ENCODE measurements at regions not wholly inside any gene's neighbourhood (a gene's known extent, or its start where the extent isn't known, plus 50 kb on each side); places are given as distances from the start of the nearest gene placed in this dataset.
A peak's percentile ranks its signal among the peaks of the same experiment; 100 is the strongest.

DNA sequence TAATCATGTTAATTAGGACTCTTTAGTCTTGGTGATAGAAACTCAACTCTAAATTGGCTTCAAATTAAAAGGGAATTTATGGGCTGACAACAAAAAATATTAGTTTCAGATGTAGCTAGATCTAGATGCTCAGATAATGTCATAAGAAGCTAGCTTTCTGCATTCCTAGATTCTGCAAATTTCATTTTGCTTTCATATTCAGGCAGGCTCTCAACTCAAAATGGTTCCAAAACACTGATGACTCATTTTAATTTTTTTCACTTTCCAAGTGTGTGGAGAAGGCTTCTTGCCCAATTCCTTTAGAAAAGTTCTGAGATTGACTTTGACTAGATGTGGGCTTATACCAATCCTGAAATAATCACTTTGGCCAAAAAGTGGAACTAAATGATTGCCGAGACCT lies 236.7 kb upstream of the GOT2 start:
- no peak overlapping the region for H3K4me3 ChIP-seq
- H4K20me1 ChIP-seq (ENCODE audit: control insufficient read depth, insufficient read depth) = no peaks in the 10 kb centered on the region
- no peaks in the 10 kb centered on the region for H3K79me2 ChIP-seq (ENCODE audit: control insufficient read depth, insufficient read depth, low read length)
- RAD21 ChIA-PET (ENCODE audit: unreplicated experiment) = no interaction called here
- no peak overlapping the region for H3K4me2 ChIP-seq (ENCODE audit: control insufficient read depth, insufficient read depth)
- ATAC-seq = peak; percentile 21; the same call in 2 of the 3 replicates
- H3K27ac ChIP-seq (ENCODE audit: control insufficient read depth, insufficient read depth) = no peak overlapping the region
- H3K9ac ChIP-seq (ENCODE audit: control insufficient read depth, insufficient read depth, low read length) = no peak overlapping the region
- WGBS (ENCODE audit: insufficient coverage, insufficient replicate concordance, low lambda C conversion rate, missing lambda C conversion rate) = 90% methylated on average over 1 of the region's 1 CpG
- BruUV-seq (replicated peaks) = no TSS peak
- POLR2A ChIA-PET = no interaction called here
- FAIRE-seq = no peak
- no peak for DNase-seq (ENCODE audit: low read depth, low spot score)
- H3K27me3 ChIP-seq (replicated peaks in 1 of 2; ENCODE audit: control insufficient read depth in 2 of 2, insufficient read depth in 2 of 2, low read length in 1 of 2) = no peaks in the 10 kb centered on the region
- no peak overlapping the region for H2AFZ ChIP-seq (ENCODE audit: control insufficient read depth, low read depth, low read length)
- H3K4me1 ChIP-seq (ENCODE audit: control insufficient read depth, insufficient read depth, low read length) = no peaks in the 10 kb centered on the region
- in situ Hi-C loops (cut with MboI) = no loop called here
- no peaks in the 10 kb centered on the region for H3K36me3 ChIP-seq (ENCODE audit: control insufficient read depth in 2 of 2, insufficient read depth in 2 of 2, low read length in 1 of 2)
- SMC1A ChIA-PET (ENCODE audit: uncharacterized antibody, unreplicated experiment) = no interaction called here
- no peak for TF ChIP-seq RB1 (IDR thresholded peaks at IDR 0.05; ENCODE audit: borderline replicate concordance)
- no peak for TF ChIP-seq ZBED1 (IDR thresholded peaks at IDR 0.05; ENCODE audit: borderline replicate concordance)
- TF ChIP-seq, protein P1, sequence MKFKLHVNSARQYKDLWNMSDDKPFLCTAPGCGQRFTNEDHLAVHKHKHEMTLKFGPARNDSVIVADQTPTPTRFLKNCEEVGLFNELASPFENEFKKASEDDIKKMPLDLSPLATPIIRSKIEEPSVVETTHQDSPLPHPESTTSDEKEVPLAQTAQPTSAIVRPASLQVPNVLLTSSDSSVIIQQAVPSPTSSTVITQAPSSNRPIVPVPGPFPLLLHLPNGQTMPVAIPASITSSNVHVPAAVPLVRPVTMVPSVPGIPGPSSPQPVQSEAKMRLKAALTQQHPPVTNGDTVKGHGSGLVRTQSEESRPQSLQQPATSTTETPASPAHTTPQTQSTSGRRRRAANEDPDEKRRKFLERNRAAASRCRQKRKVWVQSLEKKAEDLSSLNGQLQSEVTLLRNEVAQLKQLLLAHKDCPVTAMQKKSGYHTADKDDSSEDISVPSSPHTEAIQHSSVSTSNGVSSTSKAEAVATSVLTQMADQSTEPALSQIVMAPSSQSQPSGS (IDR thresholded peaks at IDR 0.05; ENCODE audit: low read length) = no peak
- no peak for TF ChIP-seq TARDBP (IDR thresholded peaks at IDR 0.05; ENCODE audit: borderline replicate concordance)
- no peak for TF ChIP-seq SMARCA5 (IDR thresholded peaks at IDR 0.05)
- no peak for TF ChIP-seq LARP7 (IDR thresholded peaks at IDR 0.05)
- no peak for TF ChIP-seq BRCA1 (IDR thresholded peaks at IDR 0.05; ENCODE audit: low read depth, low read length)
- TF ChIP-seq SREBF2 (IDR thresholded peaks at IDR 0.05; ENCODE audit: low read length) = no peak
- intact Hi-C loops (cut with micrococcal nuclease; ENCODE audit: unreplicated experiment) = no loop called here
- H3K9me3 ChIP-seq (replicated peaks; ENCODE audit: control insufficient read depth, insufficient read depth, low read length) = no peaks in the 10 kb centered on the region
- CTCF ChIA-PET = interaction anchor here (1.2 kb wide), 1 partner anchor 9 kb away, joined by 5 read pairs; no protein-coding TSS in a partner anchor

- H3K4me1 ChIP-seq (ENCODE audit: control insufficient read depth, insufficient read depth, low read length) = no peaks in the 10 kb centered on the region
- intact Hi-C loops (cut with micrococcal nuclease; ENCODE audit: unreplicated experiment) = no loop called here
- DNase-seq (ENCODE audit: low read depth, low spot score) (no peak), ATAC-seq (no peak), FAIRE-seq (no peak)
- H3K9ac ChIP-seq (ENCODE audit: control insufficient read depth, insufficient read depth, low read length) = no peak overlapping the region
- H3K4me3 ChIP-seq = no peak overlapping the region
- no peaks in the 10 kb centered on the region for H4K20me1 ChIP-seq (ENCODE audit: control insufficient read depth, insufficient read depth)
- H3K9me3 ChIP-seq (replicated peaks; ENCODE audit: control insufficient read depth, insufficient read depth, low read length) = no peaks in the 10 kb centered on the region
- no peaks in the 10 kb centered on the region for H3K36me3 ChIP-seq (ENCODE audit: control insufficient read depth in 2 of 2, insufficient read depth in 2 of 2, low read length in 1 of 2)
- TF ChIP-seq SUPT20H (IDR thresholded peaks at IDR 0.05; ENCODE audit: borderline replicate concordance, control insufficient read depth, low read depth, low read length) = no peak
- no peak overlapping the region for H3K4me2 ChIP-seq (ENCODE audit: control insufficient read depth, insufficient read depth)
- in situ Hi-C loops (cut with MboI) = no loop called here
- ChIA-PET CTCF (interaction anchor here (1.1 to 1.2 kb wide), 2 partner anchors 18 to 22 kb away, joined by 3 read pairs; no protein-coding TSS in a partner anchor), RAD21 (ENCODE audit: unreplicated experiment) (no interaction called here), SMC1A (ENCODE audit: uncharacterized antibody, unreplicated experiment) (interaction anchor here (2.4 kb wide), 1 partner anchor 10 kb away, joined by 9 read pairs; no protein-coding TSS in a partner anchor), POLR2A (no interaction called here)
- WGBS (ENCODE audit: insufficient coverage, insufficient replicate concordance, low lambda C conversion rate, missing lambda C conversion rate) = 31% methylated on average over 3 of the region's 3 CpGs
- no peaks in the 10 kb centered on the region for H3K79me2 ChIP-seq (ENCODE audit: control insufficient read depth, insufficient read depth, low read length)
- no TSS peak for BruUV-seq (replicated peaks)
- no peak overlapping the region for H3K27ac ChIP-seq (ENCODE audit: control insufficient read depth, insufficient read depth)
- H3K27me3 ChIP-seq (replicated peaks in 1 of 2; ENCODE audit: control insufficient read depth in 2 of 2, insufficient read depth in 2 of 2, low read length in 1 of 2) = no peaks in the 10 kb centered on the region
- H2AFZ ChIP-seq (ENCODE audit: control insufficient read depth, low read depth, low read length) = no peak overlapping the region
Measured at GRCh38 chr16:58963479-58963878, 229.4 kb upstream of the GOT2 start.
